GM06990 (cell line): ENCODE measurements at regions not wholly inside any gene's neighbourhood (a gene's known extent, or its start where the extent isn't known, plus 50 kb on each side); places are given as distances from the start of the nearest gene placed in this dataset.

Experiments
- DNase-seq: peaks from one replicate; pipeline ENCODE4 v3.0.0-alpha.2; 2011; ENCODE audit not compliant: insufficient read length; ENCODE audit errors: extremely low read depth
- H3K27me3 ChIP-seq: replicated peaks from 2 replicates; pipeline ENCODE4 v1.6.0; 2011; ENCODE audit warnings: low read length; ENCODE audit not compliant: control insufficient read depth, insufficient read depth
- H3K36me3 ChIP-seq: 2 replicates; pipeline ENCODE4 v1.5.1; 2011; ENCODE audit warnings: low read length; ENCODE audit not compliant: control insufficient read depth, insufficient read depth
- H3K4me3 ChIP-seq: replicated peaks from 2 replicates; pipeline ENCODE4 v1.5.1; 2011; ENCODE audit warnings: low read depth, mild to moderate bottlenecking, control low read depth, low read length
- TF ChIP-seq, protein P1 (sequence below): IDR thresholded peaks from 2 replicates; pipeline ENCODE4 v1.5.1; 2011; ENCODE audit warnings: low read length, control low read depth, mild to moderate bottlenecking, inconsistent platforms; ENCODE audit not compliant: insufficient read depth, poor library complexity, severe bottlenecking

DNA sequence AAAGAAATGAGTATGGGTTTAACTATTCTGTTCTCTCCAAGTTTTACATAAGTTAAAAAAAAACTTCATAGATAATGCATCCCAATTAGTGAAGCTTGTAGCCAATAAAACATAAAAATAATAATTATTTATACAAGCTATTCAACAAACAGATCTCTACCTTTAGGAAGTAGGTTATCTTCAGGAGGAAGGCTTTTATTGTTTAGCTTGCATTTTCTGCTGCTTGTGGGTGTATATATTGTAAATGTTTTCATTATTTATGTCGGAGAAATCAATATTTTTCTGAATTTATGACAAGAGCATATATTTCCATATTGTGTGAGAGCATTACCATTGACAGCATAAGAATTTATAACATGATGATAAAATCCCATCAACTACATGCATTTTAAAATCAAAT, 208.3 kb downstream of the TRAM1L1 start:
- Histone ChIP-seq H3K36me3 (no peaks in the 10 kb centered on the region), H3K27me3 (no peaks in the 10 kb centered on the region), H3K4me3 (no peak overlapping the region)
- DNase-seq, result no peak
- TF ChIP-seq, protein P1, sequence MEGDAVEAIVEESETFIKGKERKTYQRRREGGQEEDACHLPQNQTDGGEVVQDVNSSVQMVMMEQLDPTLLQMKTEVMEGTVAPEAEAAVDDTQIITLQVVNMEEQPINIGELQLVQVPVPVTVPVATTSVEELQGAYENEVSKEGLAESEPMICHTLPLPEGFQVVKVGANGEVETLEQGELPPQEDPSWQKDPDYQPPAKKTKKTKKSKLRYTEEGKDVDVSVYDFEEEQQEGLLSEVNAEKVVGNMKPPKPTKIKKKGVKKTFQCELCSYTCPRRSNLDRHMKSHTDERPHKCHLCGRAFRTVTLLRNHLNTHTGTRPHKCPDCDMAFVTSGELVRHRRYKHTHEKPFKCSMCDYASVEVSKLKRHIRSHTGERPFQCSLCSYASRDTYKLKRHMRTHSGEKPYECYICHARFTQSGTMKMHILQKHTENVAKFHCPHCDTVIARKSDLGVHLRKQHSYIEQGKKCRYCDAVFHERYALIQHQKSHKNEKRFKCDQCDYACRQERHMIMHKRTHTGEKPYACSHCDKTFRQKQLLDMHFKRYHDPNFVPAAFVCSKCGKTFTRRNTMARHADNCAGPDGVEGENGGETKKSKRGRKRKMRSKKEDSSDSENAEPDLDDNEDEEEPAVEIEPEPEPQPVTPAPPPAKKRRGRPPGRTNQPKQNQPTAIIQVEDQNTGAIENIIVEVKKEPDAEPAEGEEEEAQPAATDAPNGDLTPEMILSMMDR, result no peak

DNA sequence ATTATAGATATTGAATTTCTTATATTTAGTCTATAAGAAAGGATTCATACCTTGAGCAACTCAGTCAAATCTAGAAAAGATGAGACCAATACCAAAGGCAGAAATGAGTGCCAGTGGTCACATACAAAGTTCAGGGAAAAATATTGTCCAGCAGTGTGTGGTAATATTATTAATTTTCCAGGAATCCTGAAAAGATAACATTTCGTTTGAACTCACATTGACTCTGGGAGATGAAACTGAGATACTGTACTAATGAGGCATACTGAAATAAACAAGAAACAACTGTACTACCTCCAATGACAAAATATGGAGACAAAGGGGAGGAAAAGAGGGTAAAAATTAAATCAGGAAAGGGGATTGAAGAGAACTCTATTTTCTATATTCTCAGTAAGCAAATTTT, 212.4 kb downstream of the TRAM1L1 start:
- H3K4me3 ChIP-seq, result no peak overlapping the region
- H3K27me3 ChIP-seq, result no peaks in the 10 kb centered on the region
- TF ChIP-seq, protein P1, result no peak
- DNase-seq, result no peak
- no peaks in the 10 kb centered on the region for H3K36me3 ChIP-seq

GRCh38 chr4:116872308-116872707, 213.1 kb downstream of the TRAM1L1 start:
- no peak overlapping the region for H3K4me3 ChIP-seq
- no peaks in the 10 kb centered on the region for H3K27me3 ChIP-seq
- TF ChIP-seq, protein P1, result no peak
- DNase-seq, result no peak
- no peaks in the 10 kb centered on the region for H3K36me3 ChIP-seq

DNA sequence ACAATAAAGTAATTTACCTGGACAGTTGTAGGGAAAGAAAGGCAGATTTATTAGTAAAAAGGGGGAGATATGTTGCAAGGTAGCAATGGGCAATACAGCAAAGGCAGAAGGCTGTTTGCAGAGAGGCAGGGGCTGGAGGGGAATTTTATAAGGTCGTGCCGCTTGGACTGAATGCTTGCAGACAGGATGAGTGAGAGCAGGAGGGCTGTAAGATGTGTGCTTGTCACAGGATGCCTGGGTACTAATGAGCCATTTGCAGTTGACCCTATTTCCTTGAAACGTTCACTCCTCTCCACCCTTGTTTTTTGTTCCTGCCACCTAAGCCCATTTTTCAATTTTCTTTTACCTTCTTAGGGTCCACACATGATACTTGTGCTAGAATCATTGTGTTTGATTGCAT, 214.7 kb downstream of the TRAM1L1 start:
- no peaks in the 10 kb centered on the region for H3K36me3 ChIP-seq
- DNase-seq, result no peak
- no peak overlapping the region for H3K4me3 ChIP-seq
- H3K27me3 ChIP-seq, result no peaks in the 10 kb centered on the region
- TF ChIP-seq, protein P1, result no peak

GRCh38 chr4:116866106-116866505, 219.3 kb downstream of the TRAM1L1 start:
- H3K36me3 ChIP-seq, result no peaks in the 10 kb centered on the region
- TF ChIP-seq, protein P1, result no peak
- no peak for DNase-seq
- no peak overlapping the region for H3K4me3 ChIP-seq
- no peaks in the 10 kb centered on the region for H3K27me3 ChIP-seq

DNA sequence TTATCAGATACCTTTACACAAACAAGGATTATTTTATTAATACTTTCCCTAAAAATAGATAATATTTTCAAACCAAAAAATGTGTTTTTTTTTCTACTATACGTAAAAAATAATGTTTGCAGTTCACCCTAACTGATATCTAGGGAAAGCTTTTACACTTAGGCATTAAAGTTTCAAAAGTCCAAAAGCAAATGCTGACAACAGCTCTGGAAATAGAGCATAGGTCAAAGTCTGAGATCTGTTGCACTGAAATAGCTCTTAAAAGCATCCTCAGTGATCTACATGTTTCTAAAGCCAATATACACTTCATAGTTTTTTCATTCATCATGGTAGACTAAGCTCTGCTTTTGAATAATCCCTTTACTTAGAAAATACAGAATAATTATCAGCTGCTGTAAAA, 222.8 kb downstream of the TRAM1L1 start:
- Histone ChIP-seq H3K36me3 (no peaks in the 10 kb centered on the region), H3K4me3 (no peak overlapping the region), H3K27me3 (no peaks in the 10 kb centered on the region)
- TF ChIP-seq, protein P1, result no peak
- DNase-seq, result no peak
